Memory B cell (primary cell): ENCODE measurements at regions not wholly inside any gene's neighbourhood (a gene's known extent, or its start where the extent isn't known, plus 50 kb on each side); places are given as distances from the start of the nearest gene placed in this dataset.

ENCODE experiments used
- ATAC-seq: fragments of 150-1000 bp; cut with Tn5 transposase; 2 replicates; pipeline ENCODE4 v1.10.0; 2021; ENCODE audit warnings: low read depth, mild to moderate bottlenecking, moderate library complexity
- DNase-seq, 2 donors: peaks; one replicate each; pipeline ENCODE4 v3.0.0; 2022; ENCODE audit warnings: low spot score in 2 of 2
- H3K27ac Mint-ChIP-seq: one replicate; pipeline ENCODE4 v1.8.0; 2022; ENCODE audit warnings: mild to moderate bottlenecking, moderate library complexity, mixed read lengths
- H3K27me3 Mint-ChIP-seq: one replicate; pipeline ENCODE4 v1.8.0; 2022; ENCODE audit warnings: mixed read lengths
- H3K36me3 Mint-ChIP-seq: one replicate; pipeline ENCODE4 v1.8.0; 2022; ENCODE audit warnings: mild to moderate bottlenecking, mixed read lengths
- H3K4me1 Mint-ChIP-seq: one replicate; pipeline ENCODE4 v1.8.0; 2022; ENCODE audit warnings: mixed read lengths
- H3K4me3 Mint-ChIP-seq: one replicate; pipeline ENCODE4 v1.8.0; 2022; ENCODE audit warnings: mild to moderate bottlenecking, moderate library complexity, mixed read lengths
- H3K9me3 Mint-ChIP-seq: one replicate; pipeline ENCODE4 v1.8.0; 2022; ENCODE audit warnings: mixed read lengths

- H3K36me3 Mint-ChIP-seq: no peaks in the 10 kb centered on the region
Observed at GRCh38 chr13:90757127-90757680, 590.3 kb upstream of the MIR17HG start.

DNA sequence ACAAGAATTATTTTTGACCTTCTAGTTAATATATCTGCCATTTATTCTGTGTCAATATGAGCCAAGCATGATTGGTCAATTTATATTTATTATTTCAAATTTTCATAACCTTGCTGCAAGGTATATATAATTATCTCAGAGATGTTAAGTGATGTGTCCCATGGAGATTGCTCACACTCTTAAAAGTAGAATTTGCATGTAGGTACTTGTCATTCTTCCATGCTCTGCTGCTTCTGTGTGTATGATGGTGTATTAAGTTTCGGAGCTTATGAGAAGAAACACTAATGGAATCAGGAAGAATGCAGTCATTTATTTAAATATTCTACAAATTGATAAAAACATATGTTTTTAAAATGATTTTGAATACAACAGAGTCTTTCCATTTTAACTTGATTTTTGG, 586.8 kb upstream of the MIR17HG start:
- Mint-ChIP-seq H3K4me3 (no peak overlapping the region), H3K27me3 (no peaks in the 10 kb centered on the region), H3K9me3 (peaks cover 3% of the 10 kb centered on the region), H3K4me1 (no peaks in the 10 kb centered on the region), H3K36me3 (no peaks in the 10 kb centered on the region), H3K27ac (no peak overlapping the region)
- ATAC-seq (no peak), DNase-seq (no peak)

More at GRCh38 chr13:90757127-90757680, 590.3 kb upstream of the MIR17HG start:
- no peaks in the 10 kb centered on the region for H3K4me1 Mint-ChIP-seq
- no peaks in the 10 kb centered on the region for H3K27me3 Mint-ChIP-seq
- DNase-seq (no peak), ATAC-seq (no peak)
- H3K4me3 Mint-ChIP-seq: no peak overlapping the region
- H3K9me3 Mint-ChIP-seq: peaks cover 2% of the 10 kb centered on the region
- H3K27ac Mint-ChIP-seq: no peak overlapping the region

DNA sequence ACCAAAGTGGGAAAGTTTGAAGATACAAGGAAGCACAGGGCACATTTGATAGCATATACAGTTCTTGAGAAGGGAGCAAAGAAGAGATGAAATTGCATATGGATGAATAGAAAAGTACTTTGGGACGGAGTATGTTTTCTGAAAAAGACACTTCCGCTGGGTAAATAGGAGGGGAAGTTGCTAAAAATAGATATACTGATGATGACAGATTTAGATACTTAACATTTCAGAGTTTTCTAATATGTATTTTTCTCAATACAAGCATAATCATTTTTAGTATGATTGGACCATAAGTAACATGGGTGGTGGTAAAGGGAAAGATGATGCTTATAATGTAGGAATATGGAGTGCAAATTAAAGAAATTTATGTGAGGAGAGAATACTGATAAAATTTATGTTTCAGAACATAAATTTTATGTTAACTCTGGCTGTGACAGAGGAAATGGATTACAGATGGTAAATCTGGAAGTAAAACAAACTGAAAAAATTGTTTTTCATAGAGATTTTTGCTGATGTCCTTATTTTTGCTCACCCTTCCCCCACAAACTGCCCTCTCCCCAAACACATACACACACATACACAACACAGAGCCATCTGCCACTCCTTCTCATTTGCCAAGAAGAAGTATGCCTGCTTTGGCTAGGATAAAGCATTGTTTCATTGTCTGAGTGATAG, 583.9 kb upstream of the MIR17HG start:
- Mint-ChIP-seq H3K27ac (no peak overlapping the region), H3K4me1 (no peaks in the 10 kb centered on the region), H3K9me3 (peaks cover 3% of the 10 kb centered on the region), H3K4me3 (no peak overlapping the region), H3K36me3 (no peaks in the 10 kb centered on the region), H3K27me3 (no peaks in the 10 kb centered on the region)
- DNase-seq (no peak), ATAC-seq (no peak)

DNA sequence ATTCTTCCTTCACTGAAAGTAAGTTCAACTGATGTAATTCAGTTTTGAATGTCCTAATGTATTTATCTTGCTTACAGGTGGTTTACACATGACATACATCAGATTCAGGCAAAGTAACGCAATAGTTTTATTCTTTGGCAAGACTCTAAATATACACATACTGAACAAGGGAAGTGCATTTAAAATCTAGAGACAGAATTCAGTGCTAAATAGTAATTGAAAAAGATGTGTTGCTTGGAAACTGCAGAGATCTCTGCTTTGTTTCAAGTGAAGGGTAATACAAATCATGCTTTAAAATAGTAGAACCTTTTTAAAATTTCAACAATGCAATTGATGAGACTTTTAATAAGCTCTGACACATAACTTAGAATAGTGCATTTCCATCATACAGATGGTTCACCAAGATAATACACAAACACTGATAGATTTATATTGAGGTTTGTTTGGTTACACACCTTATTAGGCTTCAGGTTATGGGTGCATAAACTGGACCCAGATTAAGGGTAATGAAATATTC, 581.0 kb upstream of the MIR17HG start:
- ATAC-seq (no peak), DNase-seq (no peak)
- peaks cover 3% of the 10 kb centered on the region for H3K9me3 Mint-ChIP-seq
- no peaks in the 10 kb centered on the region for H3K4me1 Mint-ChIP-seq
- no peak overlapping the region for H3K4me3 Mint-ChIP-seq
- no peak overlapping the region for H3K27ac Mint-ChIP-seq
- H3K36me3 Mint-ChIP-seq: no peaks in the 10 kb centered on the region
- no peaks in the 10 kb centered on the region for H3K27me3 Mint-ChIP-seq

DNA sequence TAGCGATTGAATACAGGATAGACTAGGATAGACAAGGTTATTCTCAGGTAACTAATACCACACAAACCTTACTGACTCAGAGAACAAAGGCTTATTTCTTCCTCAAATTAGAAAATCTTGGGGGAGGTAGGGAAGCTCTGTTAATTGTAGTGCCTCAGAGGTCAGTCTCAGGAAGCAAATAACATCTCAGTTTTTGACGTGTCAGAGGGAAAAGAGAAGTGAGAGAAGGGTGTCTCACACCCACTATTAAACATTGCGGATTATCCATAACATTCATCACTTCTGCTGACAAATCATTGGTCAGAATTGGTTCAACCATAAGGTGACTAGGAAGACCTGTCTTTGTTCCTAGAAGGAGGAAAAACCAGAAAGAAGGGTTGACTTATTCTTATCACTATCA, 579.4 kb upstream of the MIR17HG start:
- H3K27ac Mint-ChIP-seq: no peak overlapping the region
- H3K4me1 Mint-ChIP-seq: no peaks in the 10 kb centered on the region
- no peak for DNase-seq
- ATAC-seq: no peak
- H3K9me3 Mint-ChIP-seq: no peaks in the 10 kb centered on the region
- no peak overlapping the region for H3K4me3 Mint-ChIP-seq
- no peaks in the 10 kb centered on the region for H3K36me3 Mint-ChIP-seq
- H3K27me3 Mint-ChIP-seq: no peaks in the 10 kb centered on the region

DNA sequence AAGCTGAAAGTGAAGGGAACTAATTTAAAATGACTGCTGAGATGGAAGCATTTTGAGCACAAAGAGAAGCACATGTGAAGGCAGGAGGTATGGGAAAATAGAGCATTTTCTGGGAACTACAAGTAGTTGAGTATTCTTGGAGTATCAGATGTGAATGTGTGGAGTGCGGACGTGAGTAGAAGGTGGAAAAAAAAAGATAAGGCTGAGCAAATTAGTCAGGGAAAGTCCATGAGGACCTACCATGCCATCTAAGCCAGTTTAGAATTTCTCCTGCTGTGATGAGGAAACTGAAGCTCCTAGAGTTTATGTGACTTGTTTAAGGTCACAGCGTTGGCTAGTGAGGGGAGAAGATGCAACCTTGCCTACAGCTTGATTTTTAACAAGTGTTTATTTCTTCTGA, 578.1 kb upstream of the MIR17HG start:
- no peaks in the 10 kb centered on the region for H3K4me1 Mint-ChIP-seq
- H3K27ac Mint-ChIP-seq: no peak overlapping the region
- H3K36me3 Mint-ChIP-seq: no peaks in the 10 kb centered on the region
- DNase-seq: no peak
- peaks cover 2% of the 10 kb centered on the region for H3K9me3 Mint-ChIP-seq
- no peak overlapping the region for H3K4me3 Mint-ChIP-seq
- no peaks in the 10 kb centered on the region for H3K27me3 Mint-ChIP-seq
- ATAC-seq: no peak

DNA sequence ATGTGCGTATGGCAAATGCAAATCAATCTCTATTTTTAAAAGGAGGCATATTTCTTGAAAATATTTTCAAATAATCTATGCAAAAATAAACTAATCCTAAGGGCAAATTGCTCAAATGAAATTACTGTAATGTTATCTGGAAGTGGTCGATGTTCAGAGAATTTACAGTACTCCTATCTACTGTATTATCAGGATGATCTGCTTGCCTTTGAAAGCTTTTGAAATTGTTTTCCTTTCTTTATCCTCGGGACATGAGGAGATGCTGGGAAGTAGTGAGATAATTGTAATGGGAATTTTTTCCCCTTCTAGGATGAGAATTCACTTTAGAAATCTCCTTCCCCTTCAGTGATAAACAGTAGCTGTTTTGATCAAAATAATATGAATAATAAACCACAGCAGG, 577.2 kb upstream of the MIR17HG start:
- H3K4me3 Mint-ChIP-seq: no peak overlapping the region
- no peaks in the 10 kb centered on the region for H3K27me3 Mint-ChIP-seq
- no peak for ATAC-seq
- no peaks in the 10 kb centered on the region for H3K36me3 Mint-ChIP-seq
- DNase-seq: no peak
- H3K4me1 Mint-ChIP-seq: no peaks in the 10 kb centered on the region
- no peak overlapping the region for H3K27ac Mint-ChIP-seq
- peaks cover 6% of the 10 kb centered on the region for H3K9me3 Mint-ChIP-seq

DNA sequence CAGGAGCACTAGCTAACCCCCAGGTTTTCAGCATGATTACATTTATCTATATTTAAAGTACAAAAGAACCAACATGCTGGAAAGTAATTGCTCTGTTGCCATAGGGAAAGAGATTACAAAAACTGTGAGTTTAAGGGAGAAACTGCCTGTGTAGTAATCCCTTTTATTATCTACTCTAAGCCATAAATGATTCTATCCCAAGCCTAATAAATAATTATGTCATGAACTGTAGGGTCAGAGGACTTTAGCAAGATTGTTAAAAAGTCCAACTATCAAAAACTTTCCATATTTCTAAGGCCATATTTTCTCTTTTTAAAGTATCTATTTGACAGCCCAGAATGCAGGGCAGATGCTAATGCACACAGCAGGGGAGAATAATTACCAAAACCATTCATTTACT, 573.8 kb upstream of the MIR17HG start:
- H3K4me3 Mint-ChIP-seq: no peak overlapping the region
- H3K9me3 Mint-ChIP-seq: peaks cover 6% of the 10 kb centered on the region
- H3K4me1 Mint-ChIP-seq: no peaks in the 10 kb centered on the region
- ATAC-seq: no peak
- no peak for DNase-seq
- H3K27me3 Mint-ChIP-seq: no peaks in the 10 kb centered on the region
- H3K27ac Mint-ChIP-seq: no peak overlapping the region
- H3K36me3 Mint-ChIP-seq: no peaks in the 10 kb centered on the region

- no peak overlapping the region for H3K27ac Mint-ChIP-seq
- ATAC-seq (no peak), DNase-seq (no peak)
- peaks cover 6% of the 10 kb centered on the region for H3K9me3 Mint-ChIP-seq
- H3K4me3 Mint-ChIP-seq: no peak overlapping the region
- H3K4me1 Mint-ChIP-seq: no peaks in the 10 kb centered on the region
- H3K27me3 Mint-ChIP-seq: no peaks in the 10 kb centered on the region
- no peaks in the 10 kb centered on the region for H3K36me3 Mint-ChIP-seq
Observed at GRCh38 chr13:90776051-90776748, 571.3 kb upstream of the MIR17HG start.

- no peak for ATAC-seq
- H3K27me3 Mint-ChIP-seq: no peaks in the 10 kb centered on the region
- no peaks in the 10 kb centered on the region for H3K36me3 Mint-ChIP-seq
- H3K27ac Mint-ChIP-seq: no peak overlapping the region
- DNase-seq: no peak
- H3K9me3 Mint-ChIP-seq: peaks cover 3% of the 10 kb centered on the region
- no peaks in the 10 kb centered on the region for H3K4me1 Mint-ChIP-seq
- H3K4me3 Mint-ChIP-seq: no peak overlapping the region
Observed at GRCh38 chr13:90783273-90783672, 564.2 kb upstream of the MIR17HG start.

DNA sequence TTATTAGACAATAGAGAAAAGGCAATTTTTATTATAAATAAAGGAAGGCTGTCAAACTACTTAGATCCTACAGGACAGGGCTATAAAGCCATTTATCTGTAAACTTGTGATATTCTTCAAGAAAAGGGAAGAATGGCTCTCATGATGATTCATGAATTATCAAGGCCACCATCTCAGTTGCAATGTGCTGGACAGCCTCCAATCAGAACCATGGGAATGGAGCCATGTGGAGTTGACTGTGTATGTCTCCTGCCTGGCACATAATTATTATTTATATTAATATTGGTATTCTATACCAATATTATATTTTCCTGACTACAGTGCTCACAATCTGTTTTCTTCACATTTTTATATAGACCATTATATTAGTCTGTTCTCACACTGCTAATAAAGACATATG, 560.5 kb upstream of the MIR17HG start:
- Mint-ChIP-seq H3K4me3 (no peak overlapping the region), H3K4me1 (no peaks in the 10 kb centered on the region), H3K27me3 (no peaks in the 10 kb centered on the region), H3K9me3 (peaks cover 3% of the 10 kb centered on the region), H3K27ac (no peak overlapping the region), H3K36me3 (no peaks in the 10 kb centered on the region)
- DNase-seq (no peak), ATAC-seq (no peak)

DNA sequence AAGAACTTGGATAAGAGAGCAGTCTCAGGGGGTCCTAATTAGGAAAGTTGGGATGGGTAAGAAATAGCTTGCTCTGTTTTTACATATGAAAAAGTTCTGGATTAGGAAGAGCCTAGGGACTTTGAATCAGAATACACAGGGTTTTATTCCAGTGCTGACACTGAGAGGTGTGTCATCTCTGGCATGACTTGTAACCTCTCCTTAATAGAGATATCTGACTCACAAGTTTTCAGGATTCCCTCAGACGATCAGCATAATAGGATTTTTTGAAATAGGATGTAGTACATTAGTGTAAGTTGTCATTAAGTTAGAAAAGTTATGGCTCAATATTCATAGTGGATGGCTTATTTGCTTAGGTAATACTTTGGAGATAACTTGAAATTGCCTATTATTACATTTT, 555.2 kb upstream of the MIR17HG start:
- H3K4me3 Mint-ChIP-seq: no peak overlapping the region
- no peaks in the 10 kb centered on the region for H3K4me1 Mint-ChIP-seq
- ATAC-seq (no peak), DNase-seq (no peak)
- peaks cover 5% of the 10 kb centered on the region for H3K9me3 Mint-ChIP-seq
- H3K27me3 Mint-ChIP-seq: no peaks in the 10 kb centered on the region
- no peaks in the 10 kb centered on the region for H3K36me3 Mint-ChIP-seq
- H3K27ac Mint-ChIP-seq: no peak overlapping the region

DNA sequence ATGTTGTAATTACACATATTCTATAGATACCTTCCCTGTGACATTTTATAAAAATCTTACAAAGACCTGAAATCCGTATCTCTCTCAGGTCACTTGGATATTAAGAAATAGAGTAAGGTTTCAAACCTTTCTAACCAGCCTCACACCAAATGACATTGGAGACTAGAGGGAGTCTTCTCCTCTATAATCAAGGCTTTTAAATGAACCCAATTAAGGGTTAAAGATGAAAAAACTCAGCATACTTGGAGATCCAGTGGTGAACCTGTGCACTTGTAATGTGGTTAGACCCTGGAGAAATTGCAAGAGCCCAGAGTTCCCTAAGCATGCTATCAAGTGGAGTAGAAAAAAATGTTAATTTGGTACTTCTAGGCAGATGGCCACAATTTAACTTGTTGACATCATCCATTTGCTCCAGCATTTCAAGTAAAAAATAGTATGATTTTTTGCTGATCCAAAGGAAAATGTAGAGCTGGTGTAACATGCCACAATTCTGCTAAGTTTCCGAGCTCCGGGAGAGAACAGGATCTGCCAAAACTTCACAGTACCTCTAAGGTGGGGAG, 554.1 kb upstream of the MIR17HG start:
- ATAC-seq (no peak), DNase-seq (no peak)
- H3K4me1 Mint-ChIP-seq: no peaks in the 10 kb centered on the region
- H3K27ac Mint-ChIP-seq: no peak overlapping the region
- H3K4me3 Mint-ChIP-seq: no peak overlapping the region
- no peaks in the 10 kb centered on the region for H3K27me3 Mint-ChIP-seq
- H3K36me3 Mint-ChIP-seq: no peaks in the 10 kb centered on the region
- peaks cover 5% of the 10 kb centered on the region for H3K9me3 Mint-ChIP-seq

GRCh38 chr13:90796474-90796873, 551.0 kb upstream of the MIR17HG start:
- DNase-seq: no peak
- no peak overlapping the region for H3K27ac Mint-ChIP-seq
- no peaks in the 10 kb centered on the region for H3K36me3 Mint-ChIP-seq
- H3K4me1 Mint-ChIP-seq: no peaks in the 10 kb centered on the region
- ATAC-seq: no peak
- H3K4me3 Mint-ChIP-seq: no peak overlapping the region
- H3K27me3 Mint-ChIP-seq: no peaks in the 10 kb centered on the region
- H3K9me3 Mint-ChIP-seq: peaks cover 5% of the 10 kb centered on the region
